ENCODE measurements at regions not wholly inside any gene's neighbourhood (a gene's known extent, or its start where the extent isn't known, plus 50 kb on each side); places are given as distances from the start of the nearest gene placed in this dataset.

GRCh38 chr5:77877516-77878355 is 101.6 kb upstream of the TBCA start:
- Histone ChIP-seq H3K36me3 (ENCODE audit: control insufficient read depth, insufficient read depth, low read length) (no peaks in the 10 kb centered on the region), H3K4me3 (ENCODE audit: low read depth, low read length) (no peak overlapping the region), H3K9me3 (ENCODE audit: control insufficient read depth, insufficient read depth, low read length) (no peaks in the 10 kb centered on the region), H3K4me1 (ENCODE audit: control insufficient read depth, insufficient read depth, low read length) (no peaks in the 10 kb centered on the region), H3K9ac (ENCODE audit: low read depth, low read length) (no peak overlapping the region), H3K27me3 (ENCODE audit: control insufficient read depth, insufficient read depth, low read length) (peaks cover 4% of the 10 kb centered on the region)

GRCh38 chr5:77876862-77877502 is 100.8 kb upstream of the TBCA start:
- H3K27me3 ChIP-seq (ENCODE audit: control insufficient read depth, insufficient read depth, low read length): peaks cover 4% of the 10 kb centered on the region
- H3K4me3 ChIP-seq (ENCODE audit: low read depth, low read length): no peak overlapping the region
- no peak overlapping the region for H3K9ac ChIP-seq (ENCODE audit: low read depth, low read length)
- no peaks in the 10 kb centered on the region for H3K4me1 ChIP-seq (ENCODE audit: control insufficient read depth, insufficient read depth, low read length)
- H3K9me3 ChIP-seq (ENCODE audit: control insufficient read depth, insufficient read depth, low read length): no peaks in the 10 kb centered on the region
- no peaks in the 10 kb centered on the region for H3K36me3 ChIP-seq (ENCODE audit: control insufficient read depth, insufficient read depth, low read length)

- no peaks in the 10 kb centered on the region for H3K9me3 ChIP-seq (ENCODE audit: control insufficient read depth, insufficient read depth, low read length)
- H3K4me1 ChIP-seq (ENCODE audit: control insufficient read depth, insufficient read depth, low read length): no peaks in the 10 kb centered on the region
- peaks cover 4% of the 10 kb centered on the region for H3K27me3 ChIP-seq (ENCODE audit: control insufficient read depth, insufficient read depth, low read length)
- H3K36me3 ChIP-seq (ENCODE audit: control insufficient read depth, insufficient read depth, low read length): no peaks in the 10 kb centered on the region
- H3K4me3 ChIP-seq (ENCODE audit: low read depth, low read length): no peak overlapping the region
- no peak overlapping the region for H3K9ac ChIP-seq (ENCODE audit: low read depth, low read length)
Observed at GRCh38 chr5:77876316-77876715, 100.2 kb upstream of the TBCA start.

GRCh38 chr5:77874691-77875090 is 98.6 kb upstream of the TBCA start:
- Histone ChIP-seq H3K27me3 (ENCODE audit: control insufficient read depth, insufficient read depth, low read length) (peaks cover 4% of the 10 kb centered on the region), H3K4me1 (ENCODE audit: control insufficient read depth, insufficient read depth, low read length) (no peaks in the 10 kb centered on the region), H3K4me3 (ENCODE audit: low read depth, low read length) (no peak overlapping the region), H3K9ac (ENCODE audit: low read depth, low read length) (no peak overlapping the region), H3K9me3 (ENCODE audit: control insufficient read depth, insufficient read depth, low read length) (no peaks in the 10 kb centered on the region), H3K36me3 (ENCODE audit: control insufficient read depth, insufficient read depth, low read length) (no peaks in the 10 kb centered on the region)

GRCh38 chr5:77873239-77873638 is 97.1 kb upstream of the TBCA start:
- Histone ChIP-seq H3K4me3 (ENCODE audit: low read depth, low read length) (no peak overlapping the region), H3K36me3 (ENCODE audit: control insufficient read depth, insufficient read depth, low read length) (no peaks in the 10 kb centered on the region), H3K9ac (ENCODE audit: low read depth, low read length) (no peak overlapping the region), H3K4me1 (ENCODE audit: control insufficient read depth, insufficient read depth, low read length) (no peaks in the 10 kb centered on the region), H3K9me3 (ENCODE audit: control insufficient read depth, insufficient read depth, low read length) (no peaks in the 10 kb centered on the region), H3K27me3 (ENCODE audit: control insufficient read depth, insufficient read depth, low read length) (peaks cover 4% of the 10 kb centered on the region)

- Histone ChIP-seq H3K36me3 (ENCODE audit: control insufficient read depth, insufficient read depth, low read length) (no peaks in the 10 kb centered on the region), H3K27me3 (ENCODE audit: control insufficient read depth, insufficient read depth, low read length) (peaks cover 4% of the 10 kb centered on the region), H3K9ac (ENCODE audit: low read depth, low read length) (no peak overlapping the region), H3K4me1 (ENCODE audit: control insufficient read depth, insufficient read depth, low read length) (no peaks in the 10 kb centered on the region), H3K4me3 (ENCODE audit: low read depth, low read length) (no peak overlapping the region), H3K9me3 (ENCODE audit: control insufficient read depth, insufficient read depth, low read length) (no peaks in the 10 kb centered on the region)
Observed at GRCh38 chr5:77871946-77872345, 95.8 kb upstream of the TBCA start.

DNA sequence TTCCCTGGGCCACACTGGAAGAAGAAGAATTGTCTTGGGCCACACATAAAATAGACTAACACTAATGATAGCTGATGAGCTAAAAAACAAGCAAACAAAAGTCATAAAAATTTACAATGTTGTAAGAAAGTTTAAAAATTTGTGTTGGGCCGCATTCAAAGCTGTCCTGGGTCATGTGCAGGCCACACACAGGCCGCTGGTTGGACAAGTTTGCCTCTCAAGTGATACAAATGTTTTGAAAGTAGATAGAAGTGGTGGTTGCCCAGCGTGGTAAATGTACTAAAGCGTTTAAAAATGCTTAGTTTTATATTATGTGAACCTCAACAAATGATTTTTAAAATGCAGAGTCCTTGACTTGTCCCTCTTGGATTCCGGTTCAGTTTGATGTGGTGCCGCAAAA is 94.9 kb upstream of the TBCA start:
- no peak overlapping the region for H3K9ac ChIP-seq (ENCODE audit: low read depth, low read length)
- H3K36me3 ChIP-seq (ENCODE audit: control insufficient read depth, insufficient read depth, low read length): no peaks in the 10 kb centered on the region
- peaks cover 4% of the 10 kb centered on the region for H3K27me3 ChIP-seq (ENCODE audit: control insufficient read depth, insufficient read depth, low read length)
- no peak overlapping the region for H3K4me3 ChIP-seq (ENCODE audit: low read depth, low read length)
- no peaks in the 10 kb centered on the region for H3K4me1 ChIP-seq (ENCODE audit: control insufficient read depth, insufficient read depth, low read length)
- no peaks in the 10 kb centered on the region for H3K9me3 ChIP-seq (ENCODE audit: control insufficient read depth, insufficient read depth, low read length)

GRCh38 chr5:77869116-77869798 is 93.1 kb upstream of the TBCA start:
- no peaks in the 10 kb centered on the region for H3K9me3 ChIP-seq (ENCODE audit: control insufficient read depth, insufficient read depth, low read length)
- no peak overlapping the region for H3K9ac ChIP-seq (ENCODE audit: low read depth, low read length)
- H3K4me3 ChIP-seq (ENCODE audit: low read depth, low read length): no peak overlapping the region
- no peaks in the 10 kb centered on the region for H3K36me3 ChIP-seq (ENCODE audit: control insufficient read depth, insufficient read depth, low read length)
- H3K4me1 ChIP-seq (ENCODE audit: control insufficient read depth, insufficient read depth, low read length): no peaks in the 10 kb centered on the region
- peaks cover 5% of the 10 kb centered on the region for H3K27me3 ChIP-seq (ENCODE audit: control insufficient read depth, insufficient read depth, low read length)

DNA sequence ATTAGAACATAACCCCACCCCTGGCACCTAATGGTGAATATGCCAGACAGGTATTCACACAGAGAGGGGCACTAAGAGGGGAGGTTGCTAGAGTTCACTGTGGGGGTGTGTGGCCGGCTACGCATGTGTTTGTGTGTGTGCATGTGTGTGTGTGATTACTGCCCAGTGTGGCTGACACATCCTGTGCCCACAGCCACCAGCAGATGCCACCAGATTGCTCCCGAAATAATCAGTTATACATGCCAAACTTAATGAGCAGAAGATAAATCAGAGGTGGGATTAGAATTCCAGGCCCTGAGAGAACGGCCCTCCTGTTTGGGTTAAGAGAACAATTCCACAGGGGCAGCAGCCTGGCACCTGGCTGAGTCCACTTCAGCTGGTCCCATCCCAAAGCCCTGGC is 91.8 kb upstream of the TBCA start:
- Histone ChIP-seq H3K4me1 (ENCODE audit: control insufficient read depth, insufficient read depth, low read length) (no peaks in the 10 kb centered on the region), H3K27me3 (ENCODE audit: control insufficient read depth, insufficient read depth, low read length) (peaks cover 17% of the 10 kb centered on the region), H3K36me3 (ENCODE audit: control insufficient read depth, insufficient read depth, low read length) (no peaks in the 10 kb centered on the region), H3K9me3 (ENCODE audit: control insufficient read depth, insufficient read depth, low read length) (no peaks in the 10 kb centered on the region), H3K9ac (ENCODE audit: low read depth, low read length) (no peak overlapping the region), H3K4me3 (ENCODE audit: low read depth, low read length) (no peak overlapping the region)

- H3K9ac ChIP-seq (ENCODE audit: low read depth, low read length): no peak overlapping the region
- peaks cover 17% of the 10 kb centered on the region for H3K27me3 ChIP-seq (ENCODE audit: control insufficient read depth, insufficient read depth, low read length)
- no peaks in the 10 kb centered on the region for H3K9me3 ChIP-seq (ENCODE audit: control insufficient read depth, insufficient read depth, low read length)
- H3K36me3 ChIP-seq (ENCODE audit: control insufficient read depth, insufficient read depth, low read length): no peaks in the 10 kb centered on the region
- no peak overlapping the region for H3K4me3 ChIP-seq (ENCODE audit: low read depth, low read length)
- no peaks in the 10 kb centered on the region for H3K4me1 ChIP-seq (ENCODE audit: control insufficient read depth, insufficient read depth, low read length)
Observed at GRCh38 chr5:77867194-77867691, 91.1 kb upstream of the TBCA start.

- Histone ChIP-seq H3K36me3 (ENCODE audit: control insufficient read depth, insufficient read depth, low read length) (no peaks in the 10 kb centered on the region), H3K9ac (ENCODE audit: low read depth, low read length) (no peak overlapping the region), H3K9me3 (ENCODE audit: control insufficient read depth, insufficient read depth, low read length) (no peaks in the 10 kb centered on the region), H3K27me3 (ENCODE audit: control insufficient read depth, insufficient read depth, low read length) (peaks cover 22% of the 10 kb centered on the region), H3K4me3 (ENCODE audit: low read depth, low read length) (no peak overlapping the region), H3K4me1 (ENCODE audit: control insufficient read depth, insufficient read depth, low read length) (no peaks in the 10 kb centered on the region)
Observed at GRCh38 chr5:77866198-77866597, 90.1 kb upstream of the TBCA start.
